HG02943 (cell line): ENCODE measurements at regions not wholly inside any gene's neighbourhood (a gene's known extent, or its start where the extent isn't known, plus 50 kb on each side); places are given as distances from the start of the nearest gene placed in this dataset.

Source experiments
- ATAC-seq: cut with Tn5 transposase; IDR thresholded peaks from one replicate; pipeline ENCODE4 v1.9.1; 2021; ENCODE audit warnings: mild to moderate bottlenecking, low read depth, moderate library complexity; ENCODE audit not compliant: unreplicated experiment

DNA sequence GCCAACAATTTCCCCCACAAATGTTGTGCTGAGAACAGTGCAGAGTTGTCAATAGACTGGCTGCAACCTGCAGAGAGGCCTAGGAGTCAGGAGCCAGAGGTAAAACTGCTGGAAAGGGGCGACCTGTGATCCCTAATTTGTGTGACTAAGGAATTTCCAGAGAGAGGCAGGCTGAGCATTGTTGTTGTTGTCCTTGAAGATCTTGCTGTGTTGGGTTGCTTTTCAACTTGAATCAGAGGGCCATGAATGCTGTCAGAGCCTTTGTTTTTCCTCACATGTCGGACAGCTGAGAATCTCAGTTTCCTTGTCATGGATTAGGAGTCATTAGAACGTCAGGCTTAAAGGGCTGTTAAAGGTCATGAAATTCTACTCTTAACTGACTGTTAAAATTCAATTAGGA, 134.6 kb upstream of the ASTN2 start:
- ATAC-seq: no peak

DNA sequence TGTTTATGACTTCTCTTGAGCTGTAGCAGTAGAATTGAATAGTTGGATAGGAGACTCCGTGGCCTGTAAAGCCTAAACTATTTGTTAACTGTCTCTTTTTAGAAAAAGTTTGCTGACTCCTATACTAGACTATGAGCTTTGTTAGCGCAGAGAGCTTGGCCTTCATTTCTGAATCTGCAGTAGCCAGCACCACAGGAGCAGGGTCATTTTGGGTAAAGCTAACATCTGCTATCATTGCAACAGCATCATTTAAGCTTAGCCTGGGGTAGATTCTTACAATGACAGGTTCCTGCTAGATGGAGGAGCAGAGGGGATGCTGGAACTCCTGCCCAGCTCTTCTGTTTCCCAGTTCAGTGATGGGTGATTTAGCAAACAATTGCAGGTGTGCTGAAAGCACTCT, 133.7 kb upstream of the ASTN2 start:
- no peak for ATAC-seq

DNA sequence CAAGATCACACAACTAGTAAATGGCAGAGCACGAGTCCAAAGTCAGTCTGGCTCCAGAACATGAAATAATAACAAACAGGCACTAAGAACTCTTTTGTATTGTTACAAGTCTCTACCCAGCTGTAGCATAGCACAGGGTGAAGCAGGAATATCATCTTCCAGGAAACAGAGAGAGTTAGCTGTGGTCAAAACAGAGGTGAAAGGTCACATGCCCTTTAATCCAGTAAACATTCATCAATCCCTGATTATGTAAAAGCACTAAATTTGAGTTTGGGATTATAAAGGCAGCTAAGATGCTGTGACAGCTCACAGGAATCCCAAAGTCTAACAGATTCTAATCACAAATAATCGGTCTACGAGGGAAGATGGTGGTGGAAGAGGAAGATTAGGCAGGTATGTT, 133.0 kb upstream of the ASTN2 start:
- no peak for ATAC-seq

DNA sequence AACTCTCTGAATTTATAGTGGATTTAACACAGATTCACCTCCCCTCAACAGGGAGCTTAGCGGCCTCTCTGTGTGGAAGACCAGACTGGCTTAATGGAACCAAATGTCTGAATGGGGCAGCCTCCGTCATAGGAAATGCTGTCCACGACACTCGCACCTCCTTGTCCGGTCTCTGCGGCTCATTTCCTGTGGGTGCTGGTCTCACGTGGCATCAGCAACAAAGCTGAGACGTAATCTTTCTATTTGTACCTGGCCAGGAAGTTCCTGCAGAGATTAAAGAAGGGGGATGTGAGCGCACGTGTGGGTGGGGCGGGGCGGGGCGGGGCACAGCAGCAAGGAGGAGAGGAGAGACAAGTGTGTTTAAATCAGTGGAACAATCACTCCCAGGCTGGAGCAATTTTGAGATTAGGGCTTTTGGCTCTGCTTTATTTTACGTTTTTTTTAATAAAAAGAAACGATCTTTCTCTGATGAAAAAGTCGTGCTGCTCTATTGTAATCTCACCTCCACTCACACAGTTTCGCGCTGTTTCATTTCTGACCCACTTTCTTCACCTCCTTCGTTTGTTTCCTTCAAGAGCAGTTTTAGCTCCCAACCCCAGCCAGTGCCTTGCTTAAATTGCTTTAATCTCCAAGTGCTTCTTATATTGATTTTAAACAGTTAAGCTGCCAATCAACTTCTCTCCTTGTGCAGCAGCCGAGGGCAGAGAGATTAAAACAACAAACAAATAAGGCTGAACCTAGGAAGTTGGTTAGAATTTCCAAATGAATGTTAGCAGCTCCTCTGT, 132.2 kb upstream of the ASTN2 start:
- ATAC-seq: no peak

DNA sequence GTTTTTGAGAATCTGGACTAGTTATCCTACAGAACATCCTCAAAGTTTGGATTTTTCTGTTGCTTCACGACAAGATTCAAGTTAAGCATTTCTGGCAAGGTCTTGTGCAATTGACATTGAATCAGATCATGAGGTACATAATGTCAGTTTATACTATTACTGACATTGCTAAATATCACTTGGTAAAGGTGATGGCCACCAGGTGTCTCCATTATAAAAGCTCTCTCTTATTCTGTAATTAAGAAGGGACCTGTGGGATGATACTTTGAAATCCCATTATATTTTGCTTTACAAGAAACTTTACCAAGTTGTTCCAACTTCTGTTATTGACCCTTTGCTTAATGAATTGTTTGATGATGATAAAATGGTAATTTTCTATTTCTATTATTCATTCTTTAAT, 131.0 kb upstream of the ASTN2 start:
- no peak for ATAC-seq

DNA sequence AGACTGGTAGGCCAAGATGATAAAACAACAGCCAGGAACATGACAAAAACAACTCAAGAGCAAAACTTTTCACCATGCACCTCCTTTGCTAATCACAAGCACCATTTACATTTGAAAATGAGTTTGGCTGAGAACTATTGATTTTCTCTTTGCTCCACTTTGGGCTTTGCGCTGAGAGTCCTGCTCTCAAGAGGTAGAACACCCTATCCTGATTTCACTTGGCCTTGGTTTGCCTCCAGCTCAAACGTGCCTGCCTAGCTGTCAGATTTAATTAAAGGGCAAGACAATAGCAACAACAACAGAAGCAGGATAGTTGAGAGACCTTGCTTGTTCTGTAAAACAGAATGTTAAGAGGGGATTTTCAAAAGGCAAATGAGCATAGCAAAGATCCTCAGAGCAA, 128.2 kb upstream of the ASTN2 start:
- ATAC-seq: no peak

DNA sequence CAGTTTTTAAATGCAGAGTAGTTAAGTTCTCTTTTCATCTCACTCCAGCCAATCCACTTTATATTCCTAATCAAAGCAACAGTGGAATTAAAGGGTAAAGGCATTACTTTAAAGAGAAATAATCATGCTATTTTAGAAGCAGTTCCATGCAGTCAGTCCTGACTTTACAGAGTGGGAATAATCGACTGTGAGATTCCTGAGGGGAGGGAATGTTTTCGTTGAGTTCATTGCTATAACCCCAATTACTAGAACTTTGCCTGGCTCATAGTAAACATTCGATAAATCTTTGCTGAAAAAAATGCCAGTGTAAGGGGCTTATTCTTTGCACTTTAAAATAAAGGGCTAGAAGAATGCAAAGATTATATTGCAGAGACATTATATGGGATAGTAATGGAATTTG, 127.2 kb upstream of the ASTN2 start:
- ATAC-seq: no peak

DNA sequence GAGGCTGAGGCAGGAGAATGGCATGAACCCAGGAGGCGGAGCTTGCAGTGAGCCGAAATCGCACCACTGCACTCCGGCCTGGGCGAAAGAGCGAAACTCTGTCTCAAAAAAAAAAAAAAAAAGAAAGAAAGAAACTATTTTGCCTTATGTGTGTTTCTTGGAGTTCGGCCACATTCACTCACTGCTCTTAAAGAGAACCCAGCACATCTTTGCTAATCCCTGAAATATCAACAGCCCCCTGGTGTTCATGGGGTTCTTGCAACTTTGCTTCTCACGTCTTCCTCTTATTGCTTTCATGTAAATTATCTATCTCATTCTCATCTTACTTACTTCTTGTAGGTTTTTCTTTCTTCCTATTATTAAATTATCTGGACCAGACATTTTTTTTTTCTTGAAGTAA, 126.3 kb upstream of the ASTN2 start:
- ATAC-seq: no peak

DNA sequence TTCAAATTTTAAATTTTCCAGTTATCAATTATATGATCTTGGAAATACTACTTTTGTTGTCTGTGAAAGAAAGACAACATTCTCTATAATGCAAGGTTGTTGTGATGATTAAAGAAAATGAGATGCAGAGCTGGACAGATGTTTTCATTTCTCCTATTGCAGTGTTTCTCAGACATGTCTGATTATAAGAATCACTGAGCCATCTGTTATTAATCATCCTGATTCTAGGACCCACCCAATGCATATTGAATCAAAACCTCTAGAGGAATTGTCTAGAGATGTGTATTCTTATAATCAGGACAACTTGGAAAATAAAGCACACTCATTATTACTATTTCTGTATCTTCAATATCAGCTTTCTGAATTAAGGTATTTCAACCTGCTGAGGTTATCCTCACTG, 121.1 kb upstream of the ASTN2 start:
- no peak for ATAC-seq

DNA sequence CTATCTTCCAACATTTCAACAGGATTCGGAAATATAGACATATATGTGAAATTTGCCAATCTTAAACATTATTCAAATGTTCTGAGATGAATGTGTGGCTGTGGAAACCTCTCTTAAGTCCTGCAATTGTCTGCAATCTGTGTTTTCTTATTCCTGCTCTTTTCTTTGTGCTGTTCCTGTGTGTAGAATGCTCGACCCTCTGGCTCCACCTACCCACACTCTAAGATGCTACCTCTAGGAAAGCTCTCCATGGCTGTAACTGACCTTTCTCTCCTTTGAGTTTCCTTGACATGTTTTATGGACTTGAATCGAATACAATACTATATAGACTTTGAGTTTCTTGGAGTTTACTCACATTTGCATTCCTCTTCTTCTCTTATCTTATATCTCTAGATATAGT, 120.6 kb upstream of the ASTN2 start:
- ATAC-seq: no peak

DNA sequence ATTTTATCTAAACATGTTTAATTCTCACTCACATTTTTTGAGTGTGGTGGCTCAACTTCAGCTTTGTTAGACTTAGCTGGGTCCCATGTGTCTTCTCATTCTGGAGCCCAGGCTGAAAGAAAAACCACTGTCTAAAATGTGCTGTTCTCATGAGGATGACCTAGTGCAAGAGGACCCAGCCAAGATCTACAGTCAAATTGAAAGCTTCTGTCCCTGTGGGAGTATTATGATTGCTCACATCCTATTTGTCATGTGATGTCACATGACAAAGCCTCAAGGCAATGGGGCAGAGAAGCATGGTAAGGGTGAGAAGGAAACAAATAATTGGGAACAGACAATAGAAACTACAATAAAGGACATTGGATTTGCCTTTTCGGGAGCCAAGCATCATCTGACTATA, 113.4 kb upstream of the ASTN2 start:
- no peak for ATAC-seq

DNA sequence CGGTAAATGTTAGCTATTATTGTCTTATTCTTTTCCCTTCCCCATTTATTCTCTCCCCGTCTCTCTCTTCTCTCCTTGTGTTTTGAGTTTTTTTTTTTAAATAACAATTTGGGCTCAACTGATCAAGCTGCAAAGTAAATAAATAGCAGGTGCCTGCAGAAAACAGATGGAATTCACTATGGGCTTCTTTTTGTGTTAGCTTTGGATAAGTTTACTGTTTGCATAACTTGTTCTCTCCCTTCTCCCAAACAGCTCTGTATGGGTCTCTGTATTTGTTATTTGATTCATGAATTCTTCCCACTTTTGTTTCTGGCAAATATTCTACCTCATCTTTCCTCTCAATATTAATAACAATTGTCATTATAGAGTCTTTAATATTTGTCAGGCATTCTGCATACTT, 111.8 kb upstream of the ASTN2 start:
- ATAC-seq: no peak

DNA sequence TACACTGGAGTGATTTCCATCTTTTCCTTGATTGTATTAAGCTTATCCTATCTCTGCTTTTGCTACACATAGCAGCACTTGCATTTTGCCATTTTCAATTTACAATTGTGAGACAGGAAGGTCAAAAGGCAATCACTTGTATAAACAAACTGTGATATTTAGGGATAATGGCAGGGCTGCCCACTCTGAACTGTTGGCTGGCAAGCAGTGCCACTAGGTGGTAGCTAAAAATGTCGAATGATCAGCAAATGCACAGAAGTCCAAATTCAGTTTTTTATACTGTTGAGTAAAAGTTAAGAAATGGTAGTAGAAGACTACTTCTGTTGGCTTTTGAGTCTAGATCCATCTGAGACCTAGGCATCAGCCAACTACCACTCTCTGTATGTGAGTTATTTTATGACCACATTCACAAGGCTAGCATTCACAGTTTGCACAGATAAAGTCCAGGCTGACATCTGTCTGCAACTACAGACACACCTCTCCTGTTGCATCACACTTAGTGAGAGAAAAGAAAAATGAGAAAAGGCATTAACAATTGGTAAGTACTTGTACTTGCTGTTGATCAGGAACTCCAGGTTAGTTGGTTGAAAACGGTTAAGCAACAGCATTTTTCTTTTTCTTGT, 108.8 kb upstream of the ASTN2 start:
- ATAC-seq: no peak

DNA sequence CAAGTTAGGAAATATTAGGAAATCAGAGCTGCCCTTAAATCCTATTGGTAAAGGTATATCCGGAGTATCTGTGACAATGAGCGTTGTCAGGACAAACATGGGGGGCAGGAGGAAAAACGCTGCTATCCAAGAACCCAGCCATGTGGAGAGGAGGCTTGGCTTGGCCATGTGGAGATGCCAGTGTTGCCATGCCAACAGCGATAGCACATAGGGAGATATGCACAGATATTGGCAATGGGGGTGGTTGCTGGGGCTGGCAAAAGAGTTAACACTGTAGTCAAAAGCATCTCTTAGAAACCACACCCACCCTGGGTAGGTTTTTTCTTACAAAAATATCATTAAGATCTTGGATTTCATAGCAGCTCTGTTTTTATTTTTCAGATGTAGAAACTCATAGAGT, 106.4 kb upstream of the ASTN2 start:
- no peak for ATAC-seq

DNA sequence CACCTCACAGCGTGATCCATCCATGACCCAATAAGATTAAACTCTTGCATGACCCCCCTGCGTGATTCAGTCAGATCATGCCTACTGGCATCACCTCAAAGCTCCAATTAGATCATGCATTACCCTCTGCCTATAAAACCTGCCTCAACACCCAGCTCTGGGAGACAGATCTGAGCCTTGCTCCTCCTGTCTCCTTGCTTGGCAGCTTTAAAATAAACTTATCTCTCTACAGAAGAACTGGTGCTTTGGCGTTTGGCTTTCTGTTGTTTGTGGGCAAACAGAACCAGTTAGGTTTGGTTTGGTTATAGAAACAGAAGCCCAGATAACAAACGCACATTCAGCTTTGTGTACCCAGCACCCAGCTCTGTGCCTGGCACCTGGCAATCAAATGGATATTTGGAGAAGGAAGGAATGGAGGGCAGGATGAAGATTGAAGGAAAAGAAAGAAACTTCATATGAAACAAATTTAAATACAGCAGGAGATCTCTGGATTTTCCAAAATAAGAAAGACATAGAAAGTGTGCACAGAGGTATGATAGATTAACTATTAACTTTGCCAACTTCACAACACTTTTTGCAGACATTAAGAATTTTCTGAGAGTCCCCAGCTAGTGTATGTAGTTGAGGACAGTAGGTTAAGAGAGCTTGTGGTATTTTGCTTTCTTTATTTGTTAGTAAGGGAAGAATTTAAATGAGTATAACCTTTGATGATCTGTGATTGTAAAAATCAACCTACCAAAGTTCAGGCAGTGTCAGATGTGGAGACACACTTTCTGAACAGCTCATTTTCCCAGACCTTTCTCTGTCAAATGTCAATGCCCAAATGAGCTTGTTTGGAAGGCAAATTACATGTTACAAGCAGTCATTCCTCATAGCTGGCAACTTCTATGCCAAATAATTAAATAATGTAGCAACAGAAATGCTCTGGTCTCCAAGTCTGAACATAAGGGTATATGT, 102.1 kb upstream of the ASTN2 start:
- ATAC-seq: no peak

DNA sequence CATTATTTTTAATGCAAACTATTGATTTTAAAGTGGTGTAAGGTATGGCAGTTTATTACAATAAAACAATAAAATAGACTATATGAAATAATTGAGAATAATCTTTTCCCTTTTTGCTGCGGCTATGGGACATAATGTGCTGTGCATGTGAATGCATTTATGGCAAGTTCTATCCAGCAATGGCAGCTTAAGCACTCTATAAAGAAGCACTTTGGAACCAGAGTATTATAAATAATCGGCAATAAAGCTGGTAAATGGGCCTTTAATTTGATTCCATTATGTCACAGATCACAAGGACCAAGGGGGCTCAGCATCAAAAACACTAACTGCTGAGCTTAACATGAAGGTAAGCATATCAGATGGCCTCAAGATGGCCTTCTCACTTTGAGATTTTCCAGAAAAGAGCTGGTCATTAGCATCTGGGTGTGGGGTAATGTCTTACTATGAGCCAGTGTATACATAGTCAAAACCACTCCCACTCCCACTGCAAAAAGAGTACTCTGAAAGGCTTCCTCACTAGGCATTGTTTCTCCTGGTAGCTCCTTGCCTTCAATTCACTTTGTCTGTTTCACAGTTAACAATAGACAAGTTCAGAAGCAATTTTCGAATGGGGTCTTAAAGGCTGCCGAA, 97.1 kb upstream of the ASTN2 start:
- no peak for ATAC-seq

DNA sequence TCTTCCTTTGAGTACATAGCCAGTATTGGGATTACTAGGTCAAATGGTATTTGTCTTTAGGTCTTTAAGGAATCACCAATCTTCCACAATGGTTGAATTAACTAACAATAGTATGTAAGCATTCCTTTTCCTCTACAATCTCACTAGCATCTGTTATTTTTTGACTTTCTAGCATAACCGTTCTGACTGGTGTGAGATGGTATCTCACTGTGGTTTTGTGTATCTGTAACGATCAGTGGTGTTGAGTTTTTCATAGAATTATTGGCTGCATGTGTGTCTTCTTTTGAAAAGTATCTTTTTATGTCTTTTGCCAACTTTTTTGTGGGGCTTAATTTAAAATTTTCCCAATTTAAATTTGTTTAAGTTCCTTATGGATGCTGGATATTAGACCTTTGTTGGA, 81.5 kb upstream of the ASTN2 start:
- no peak for ATAC-seq

DNA sequence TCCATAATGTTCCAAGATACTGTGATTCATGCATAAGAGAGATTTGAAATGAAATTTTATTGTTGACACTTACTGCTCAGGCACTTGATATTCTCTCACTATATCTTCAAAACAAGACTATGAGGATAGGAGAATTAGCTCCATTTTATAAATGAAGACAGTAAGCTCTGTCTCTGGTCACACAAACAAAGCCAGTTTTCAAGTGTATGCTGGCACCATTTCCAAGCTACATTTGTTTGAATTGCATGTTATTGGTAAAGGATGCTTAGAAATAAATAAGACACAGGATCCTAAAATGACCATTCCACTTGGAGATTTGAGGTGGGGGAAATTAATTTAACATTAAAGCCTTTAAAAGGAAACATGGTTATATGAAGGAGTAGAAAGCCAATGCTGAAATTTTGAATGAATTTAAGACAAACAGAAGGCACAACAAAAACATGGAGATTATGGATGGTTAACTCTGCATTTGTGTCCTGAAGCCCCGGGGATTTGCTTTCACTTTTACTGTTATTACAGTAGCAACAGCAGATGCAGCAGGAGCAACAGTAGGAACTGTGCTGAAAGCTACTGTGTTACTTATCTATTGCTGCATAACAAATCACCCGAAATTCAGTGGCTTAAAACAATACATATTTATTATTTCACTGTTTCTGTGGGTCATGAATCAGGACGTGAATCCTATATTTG, 79.7 kb upstream of the ASTN2 start:
- no peak for ATAC-seq

DNA sequence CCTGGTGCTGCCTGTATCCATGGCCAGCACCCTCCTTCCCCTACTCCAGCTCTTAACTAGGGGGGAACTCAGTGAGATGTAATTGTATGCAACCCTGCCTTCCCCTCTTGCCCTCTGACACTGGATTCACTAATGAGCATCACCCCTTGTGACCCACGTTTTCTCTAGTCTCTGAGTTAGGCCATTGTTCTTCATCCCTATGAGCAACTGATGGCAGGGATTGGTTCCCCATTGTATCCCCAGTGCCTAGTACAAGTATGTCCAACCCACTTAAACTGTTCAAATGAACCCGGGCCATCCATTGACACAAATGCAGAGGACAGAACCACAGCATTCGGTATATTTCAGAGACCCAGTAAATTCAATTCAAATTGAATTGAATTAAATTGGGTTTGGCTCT, 77.6 kb upstream of the ASTN2 start:
- no peak for ATAC-seq

DNA sequence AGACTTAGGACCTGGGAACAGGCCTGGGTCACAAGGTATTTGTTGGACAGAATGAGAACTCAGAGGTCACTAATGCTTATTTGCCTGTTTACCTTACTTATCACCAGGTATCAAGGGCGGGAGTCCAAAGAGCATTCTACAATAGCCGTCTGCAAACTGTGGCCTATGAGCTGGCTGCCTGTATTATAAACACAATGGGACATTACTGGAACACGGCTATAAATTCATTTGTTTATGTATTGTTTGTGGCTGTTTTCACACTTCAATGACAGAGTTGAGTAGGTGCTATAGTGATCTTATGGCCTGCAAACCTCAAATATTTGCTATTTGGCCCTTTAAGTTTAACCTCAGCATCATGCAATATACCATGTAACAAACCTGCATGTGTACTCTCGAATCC, 76.6 kb upstream of the ASTN2 start:
- no peak for ATAC-seq
